GM18870 (cell line): ENCODE measurements at regions not wholly inside any gene's neighbourhood (a gene's known extent, or its start where the extent isn't known, plus 50 kb on each side); places are given as distances from the start of the nearest gene placed in this dataset.
"Not testable (repeated sequence)": the region's sequence is repeated elsewhere in the genome, so short reads cannot be mapped to it uniquely, and the experiment has no call there.

Experiments
- ATAC-seq: cut with Tn5 transposase; IDR thresholded peaks from one replicate; pipeline ENCODE4 v1.9.1; 2021; ENCODE audit warnings: moderate library complexity; ENCODE audit not compliant: unreplicated experiment

DNA sequence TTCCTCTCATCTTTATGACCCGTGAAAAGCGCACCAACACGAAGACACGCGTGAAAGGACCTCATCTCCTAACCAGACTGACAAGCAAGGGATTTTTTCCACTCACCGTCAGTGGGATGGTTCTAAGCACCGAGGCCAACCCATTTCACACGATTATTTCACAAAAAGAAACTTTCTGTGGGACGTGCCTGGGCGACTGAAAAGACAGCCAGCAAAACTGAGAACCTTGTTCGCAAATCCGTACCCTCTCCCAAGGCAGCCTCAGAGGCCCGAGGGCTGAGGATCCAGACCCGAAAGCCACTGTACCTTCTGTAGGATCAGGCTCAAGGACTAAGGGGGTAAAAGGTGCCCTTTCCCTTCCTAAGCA is 84.9 kb upstream of the METTL9 start:
- not testable (repeated sequence) for ATAC-seq

DNA sequence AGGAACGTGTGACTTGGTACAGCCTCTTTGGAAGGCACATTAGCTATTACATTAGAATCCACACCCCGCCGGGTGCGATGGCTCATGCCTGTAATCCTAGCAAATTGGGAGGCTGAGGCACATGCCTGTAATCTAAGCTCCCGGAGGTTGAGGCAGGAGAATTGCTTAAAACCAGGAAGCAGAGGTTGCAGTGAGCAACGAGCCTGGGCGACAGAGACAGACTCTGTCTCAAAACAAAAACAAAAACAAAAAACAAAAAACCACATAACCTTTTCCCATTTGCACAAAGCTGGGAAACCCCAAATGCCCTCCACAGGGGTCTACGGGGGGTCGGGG is 82.7 kb upstream of the METTL9 start:
- ATAC-seq, result not testable (repeated sequence)

DNA sequence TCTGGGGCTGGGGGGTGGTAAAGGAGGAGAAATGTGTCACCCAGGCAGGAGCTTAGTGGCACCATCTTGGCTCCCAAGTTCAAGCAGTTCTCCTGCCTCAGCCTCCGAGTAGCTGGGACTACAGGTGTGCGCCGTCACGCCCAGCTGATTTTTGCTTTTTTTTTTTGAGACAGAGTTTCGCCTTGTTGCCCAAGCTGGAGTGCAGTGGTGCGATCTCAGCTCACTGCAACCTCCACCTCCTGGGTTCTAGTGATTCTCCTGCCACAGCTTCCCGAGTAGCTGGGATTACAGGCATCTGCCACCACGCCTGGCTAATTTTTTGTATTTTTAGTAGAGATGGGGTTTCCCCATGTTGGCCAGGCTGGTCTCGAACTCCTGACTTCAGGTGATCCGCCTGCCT is 82.1 kb upstream of the METTL9 start:
- ATAC-seq, result not testable (repeated sequence)

DNA sequence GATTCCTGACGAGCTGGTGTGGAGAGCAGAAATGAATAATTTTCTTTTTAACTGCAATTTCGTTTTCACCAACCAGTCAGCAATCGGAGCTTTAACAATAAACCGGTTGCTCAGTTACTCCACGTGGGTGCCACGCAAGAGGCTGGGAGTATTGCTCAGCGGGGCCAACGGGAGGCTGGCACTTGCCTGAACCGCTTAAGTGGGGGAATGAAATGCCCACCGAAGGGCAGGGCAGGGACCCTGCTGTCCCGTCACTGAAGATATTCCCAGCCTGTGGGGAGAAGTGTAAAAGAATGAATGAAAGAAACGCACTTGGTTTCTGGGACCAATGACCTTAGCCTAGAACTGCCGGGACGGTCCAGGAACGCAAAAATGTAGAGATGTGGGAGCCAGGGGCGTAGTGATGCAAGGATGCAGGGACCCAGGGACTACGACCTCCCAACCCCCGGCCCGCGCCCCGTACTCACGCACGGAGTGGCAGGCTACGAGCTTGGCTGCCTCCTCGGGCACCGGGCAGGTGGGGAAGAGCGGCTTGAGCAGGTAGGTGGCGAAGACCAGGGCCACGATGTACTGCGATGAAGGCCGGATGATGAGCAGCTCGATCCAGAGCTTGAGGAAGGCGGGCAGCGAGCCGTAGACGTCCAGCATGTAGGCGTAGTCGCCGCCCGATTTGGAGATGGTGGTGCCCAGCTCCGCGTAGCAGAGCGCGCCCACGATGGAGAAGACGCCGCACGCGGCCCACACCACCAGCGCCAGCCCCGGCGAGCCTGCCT is 79.8 kb upstream of the METTL9 start:
- not testable (repeated sequence) for ATAC-seq

DNA sequence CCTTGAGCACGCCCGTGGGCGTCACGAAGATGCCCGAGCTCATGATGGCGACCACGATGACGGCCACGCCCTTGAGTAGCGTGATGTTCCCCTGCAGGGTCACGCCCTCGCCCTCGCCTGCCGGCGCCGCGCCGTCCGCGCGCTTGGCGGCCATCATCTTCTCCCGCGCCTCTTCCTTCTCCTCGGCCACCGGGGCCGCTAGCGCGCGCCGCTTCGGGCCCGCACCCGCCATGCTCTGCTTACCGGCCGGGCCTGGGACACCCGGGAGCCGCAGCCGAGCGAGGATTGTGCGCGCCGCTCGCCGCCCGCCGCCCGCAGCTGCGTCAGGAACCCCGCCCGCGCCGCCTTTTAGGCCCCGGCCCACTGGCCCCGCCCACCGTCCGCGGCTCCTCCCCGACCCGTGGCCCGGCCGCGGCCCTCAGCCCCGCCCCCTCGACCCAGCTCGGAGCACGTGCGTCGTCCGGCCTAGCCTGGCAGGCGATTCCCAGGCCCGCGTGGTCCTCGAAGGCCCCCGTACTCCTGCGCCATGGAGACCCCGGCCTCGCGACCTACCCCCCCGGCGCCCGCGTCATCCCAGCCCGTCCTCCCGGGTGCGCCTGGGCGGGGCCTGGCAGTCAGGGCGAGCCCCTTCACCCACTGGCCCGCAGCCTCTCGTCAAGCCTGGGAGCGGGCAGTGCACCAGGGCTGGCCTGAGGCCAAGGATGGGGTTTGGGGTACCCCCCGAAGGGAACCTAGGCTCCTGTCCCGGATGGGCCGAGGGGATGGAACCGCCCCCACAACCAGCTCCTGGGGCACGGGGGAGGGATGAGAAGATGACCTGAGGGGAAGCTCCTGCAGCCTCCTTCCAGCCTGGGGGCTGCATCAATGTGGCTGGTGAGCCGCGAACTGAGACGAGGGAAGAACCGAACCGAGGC is 79.0 kb upstream of the METTL9 start:
- ATAC-seq, result peak; percentile 41

DNA sequence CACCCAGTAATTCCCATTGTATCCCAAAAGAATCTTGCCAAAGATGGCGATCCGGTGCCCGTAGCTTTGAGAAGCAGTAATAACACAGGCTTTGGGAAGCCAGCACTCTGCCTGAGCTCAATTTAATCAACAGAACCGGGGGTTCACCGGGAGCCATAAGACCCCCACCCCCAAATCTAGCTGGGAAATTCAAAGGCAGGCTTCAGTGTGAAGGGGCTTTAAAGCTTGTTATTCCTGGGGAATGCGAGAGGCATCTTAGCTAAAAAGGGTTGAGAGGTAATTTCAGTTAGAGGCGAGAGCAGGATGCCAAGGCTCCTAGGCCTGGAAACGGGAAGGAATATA is 78.4 kb upstream of the METTL9 start:
- ATAC-seq, result not testable (repeated sequence)

DNA sequence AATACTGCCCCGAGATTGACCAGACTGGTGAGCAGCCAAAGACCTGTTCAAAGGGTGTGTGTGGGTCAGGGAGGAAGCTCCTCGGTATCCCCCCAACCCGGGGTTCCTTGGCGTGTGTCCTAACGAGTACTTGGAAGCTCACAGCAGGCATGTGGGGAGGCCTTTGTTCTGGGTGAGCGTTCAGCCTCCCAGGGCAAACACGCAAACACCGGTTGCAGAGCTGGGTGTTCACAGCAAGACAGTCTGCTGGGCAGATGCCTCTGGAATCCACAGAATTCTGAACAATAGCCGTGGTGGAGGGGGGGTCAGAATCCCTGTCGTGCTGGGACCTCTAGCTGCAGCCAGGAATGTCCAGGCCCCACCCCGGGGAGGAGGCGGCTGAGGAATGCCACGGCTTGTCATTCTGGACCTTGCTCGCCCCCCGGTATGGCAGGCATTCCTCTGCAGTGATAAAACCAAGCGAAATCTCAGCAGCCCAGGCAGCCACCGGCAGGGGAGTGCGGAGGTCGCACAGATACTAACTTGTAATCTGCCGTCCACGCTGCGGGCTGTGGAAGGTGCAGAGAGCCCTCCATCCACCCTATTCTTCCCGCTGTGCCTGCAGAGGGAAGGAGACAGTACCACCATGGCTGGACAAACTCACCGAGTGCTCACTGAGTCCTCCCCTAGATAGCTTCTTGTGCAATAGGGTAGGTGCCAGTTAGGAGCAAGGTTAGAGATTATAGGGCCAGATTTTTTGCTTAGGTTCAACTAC is 77.8 kb upstream of the METTL9 start:
- not testable (repeated sequence) for ATAC-seq

DNA sequence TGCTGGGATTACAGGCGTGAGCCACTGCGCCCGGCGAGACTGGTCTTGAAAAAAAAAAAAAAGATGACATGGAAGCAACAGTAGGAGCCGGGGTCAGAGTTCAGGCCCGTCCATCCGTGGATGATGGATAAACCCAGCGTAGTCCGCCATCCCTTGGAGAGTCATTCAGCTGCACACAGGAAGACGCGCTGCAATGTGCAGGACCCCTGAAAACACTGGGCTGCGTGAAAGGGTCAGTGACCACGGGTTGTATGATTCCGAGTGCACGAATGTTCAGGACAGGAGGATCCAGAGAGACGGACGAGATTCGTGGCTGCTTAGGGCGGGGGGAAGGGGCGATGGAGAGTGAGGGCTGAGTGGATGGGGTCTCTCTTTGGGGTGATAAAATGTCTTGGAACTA is 76.5 kb upstream of the METTL9 start:
- not testable (repeated sequence) for ATAC-seq

DNA sequence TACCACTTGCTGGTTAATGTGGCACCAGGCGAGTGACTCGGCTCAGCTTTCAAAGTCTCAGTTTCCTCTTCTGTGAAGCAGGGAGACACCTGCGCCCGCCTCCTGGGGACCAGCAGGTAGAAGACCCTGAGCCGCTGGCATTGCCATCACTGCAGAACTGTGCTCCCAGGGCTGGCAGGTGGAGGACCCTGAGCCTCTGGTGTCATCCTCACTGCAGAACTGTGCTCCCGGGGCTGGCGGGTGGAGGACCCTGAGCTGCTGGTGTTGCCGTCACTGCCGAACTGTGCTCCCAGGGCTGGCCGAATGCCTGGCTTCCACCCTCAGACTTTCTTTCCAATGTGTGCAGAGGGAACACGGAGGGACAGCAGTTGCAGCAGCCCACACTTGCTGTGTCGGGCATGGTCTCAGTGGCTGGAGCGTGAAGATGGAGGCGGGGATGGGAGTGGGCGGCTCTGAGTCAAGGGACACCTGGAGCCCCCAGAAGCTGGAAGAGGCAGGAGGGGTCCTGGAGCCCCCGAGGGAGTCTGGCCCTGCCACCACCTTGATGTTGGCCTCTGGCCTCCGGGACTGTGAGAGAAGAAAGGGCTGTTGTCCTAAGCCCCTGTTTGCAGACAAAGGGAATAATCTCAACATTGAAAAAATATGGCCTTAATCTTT is 75.8 kb upstream of the METTL9 start:
- no peak for ATAC-seq

DNA sequence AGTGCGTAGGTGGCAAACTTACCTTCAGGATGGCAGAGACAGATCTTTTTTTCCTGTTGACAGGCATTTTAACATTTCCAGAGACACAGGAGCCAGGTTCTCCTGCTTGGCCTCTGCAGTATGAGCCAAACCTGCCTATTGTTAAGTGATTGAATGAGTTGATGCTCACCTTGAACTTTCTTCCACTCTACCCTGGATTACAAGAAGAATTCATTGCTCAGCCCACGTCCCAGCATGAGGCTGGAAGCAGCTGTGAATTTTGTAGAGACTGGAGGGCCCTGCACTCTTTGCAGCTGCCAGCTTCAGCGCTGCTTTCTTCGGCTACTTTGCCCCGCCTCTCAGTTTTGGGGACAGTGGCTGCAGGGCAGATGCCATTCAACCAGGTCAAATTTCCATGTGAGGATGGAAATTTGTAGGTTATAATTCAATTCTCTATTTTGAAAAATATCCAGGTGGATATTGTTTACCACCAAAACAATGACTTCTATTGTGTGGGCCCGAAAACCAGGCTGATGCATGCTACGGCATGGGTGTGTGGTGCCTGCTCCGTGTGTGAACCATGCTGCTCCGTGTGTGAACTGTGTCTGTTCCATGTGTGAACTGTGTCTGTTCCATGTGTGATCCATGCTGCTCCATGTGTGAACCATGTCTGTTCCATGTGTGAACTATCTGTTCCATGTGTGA is 75.2 kb upstream of the METTL9 start:
- no peak for ATAC-seq

DNA sequence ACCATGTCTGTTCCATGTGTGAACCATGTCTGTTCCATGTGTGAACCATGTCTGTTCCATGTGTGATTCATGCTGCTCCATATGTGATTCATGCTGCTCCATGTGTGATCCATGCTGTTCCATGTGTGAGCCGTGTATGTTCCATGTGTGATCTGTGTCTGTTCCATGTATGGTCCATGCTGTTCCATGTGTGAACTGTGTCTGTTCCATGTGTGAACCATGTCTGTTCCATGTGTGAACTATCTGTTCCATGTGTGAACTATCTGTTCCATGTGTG is 74.7 kb upstream of the METTL9 start:
- ATAC-seq, result not testable (repeated sequence)

DNA sequence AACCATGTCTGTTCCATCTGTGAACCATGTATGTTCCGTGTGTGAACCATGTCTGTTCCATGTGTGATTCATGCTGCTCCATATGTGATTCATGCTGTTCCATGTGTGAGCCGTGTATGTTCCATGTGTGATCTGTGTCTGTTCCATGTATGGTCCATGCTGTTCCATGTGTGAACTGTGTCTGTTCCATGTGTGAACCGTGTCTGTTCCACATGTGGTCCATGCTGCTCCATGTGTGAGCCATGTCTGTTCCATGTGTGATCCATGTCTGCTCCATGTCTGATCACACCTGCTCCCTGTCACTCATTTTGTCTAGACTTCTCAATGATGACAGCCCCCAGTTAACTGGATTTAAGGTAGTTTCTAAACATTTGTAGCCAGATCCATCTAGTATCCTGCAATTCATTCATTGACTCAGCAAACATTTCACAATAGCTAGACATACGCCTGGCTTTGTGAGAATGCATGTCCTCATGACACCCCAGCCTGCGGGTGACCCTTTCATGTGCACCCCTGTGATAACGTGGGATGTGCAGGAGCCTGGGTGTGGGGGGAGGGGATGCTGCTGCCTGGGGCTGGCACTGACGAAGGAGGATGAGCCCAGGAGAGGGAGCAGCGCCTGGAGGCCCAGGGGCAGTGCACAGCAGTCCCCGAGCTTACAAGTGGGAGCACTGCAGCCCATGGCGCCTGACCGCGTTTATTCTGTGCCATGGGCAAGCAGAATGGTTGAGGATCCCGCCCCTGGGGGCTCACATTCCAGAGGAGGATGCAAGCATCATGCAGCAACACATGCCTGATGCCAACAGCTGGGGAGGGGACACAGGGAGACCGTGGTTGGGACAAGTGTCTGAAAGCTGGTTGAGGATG is 74.1 kb upstream of the METTL9 start:
- not testable (repeated sequence) for ATAC-seq

DNA sequence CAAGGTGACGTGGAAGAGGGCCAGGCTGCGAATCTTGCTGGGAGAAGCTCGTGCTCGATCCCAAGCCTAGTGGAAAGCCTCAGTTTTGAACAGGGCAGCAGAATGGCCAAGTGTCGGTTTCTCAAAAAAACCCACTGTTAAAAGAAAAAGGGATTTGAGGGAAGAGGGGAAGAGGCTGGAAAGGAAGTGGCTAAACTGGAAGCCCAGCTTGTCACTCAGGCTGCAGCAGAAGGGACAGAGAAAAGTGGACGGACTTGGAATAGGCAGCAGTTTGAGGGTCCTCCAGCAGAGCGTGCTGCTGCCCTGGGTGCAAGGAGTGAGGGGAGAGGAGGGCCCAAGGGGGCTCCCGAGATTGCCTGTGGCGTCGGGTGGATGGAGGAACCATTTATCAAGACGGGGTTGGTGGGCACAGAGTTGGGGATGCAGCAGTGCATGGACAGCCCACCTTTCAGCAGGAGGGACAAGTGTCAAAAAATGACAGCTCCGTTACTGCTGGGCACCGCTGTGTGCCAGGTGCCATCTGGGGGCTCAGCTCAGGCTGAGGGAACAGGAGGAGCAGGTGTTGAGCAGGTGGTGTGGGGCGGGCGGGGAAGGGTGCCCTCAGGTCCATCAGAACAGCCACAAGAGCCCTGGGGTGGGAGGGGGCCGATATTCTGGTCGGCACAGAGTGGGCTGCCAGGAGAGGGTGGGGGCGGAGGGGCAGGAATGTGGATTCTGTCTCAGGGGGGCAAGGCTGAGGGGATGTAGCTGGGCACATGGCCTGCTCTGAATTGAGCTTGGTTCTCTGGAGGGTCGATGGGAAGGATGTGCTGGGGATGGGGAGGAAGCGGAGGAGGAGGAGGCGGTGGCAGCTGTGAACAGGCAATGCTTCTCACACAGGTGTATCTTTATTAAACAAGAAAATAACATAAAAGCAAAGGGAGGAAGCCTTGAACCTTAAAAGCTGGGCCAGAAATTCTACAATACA is 73.1 kb upstream of the METTL9 start:
- not testable (repeated sequence) for ATAC-seq

DNA sequence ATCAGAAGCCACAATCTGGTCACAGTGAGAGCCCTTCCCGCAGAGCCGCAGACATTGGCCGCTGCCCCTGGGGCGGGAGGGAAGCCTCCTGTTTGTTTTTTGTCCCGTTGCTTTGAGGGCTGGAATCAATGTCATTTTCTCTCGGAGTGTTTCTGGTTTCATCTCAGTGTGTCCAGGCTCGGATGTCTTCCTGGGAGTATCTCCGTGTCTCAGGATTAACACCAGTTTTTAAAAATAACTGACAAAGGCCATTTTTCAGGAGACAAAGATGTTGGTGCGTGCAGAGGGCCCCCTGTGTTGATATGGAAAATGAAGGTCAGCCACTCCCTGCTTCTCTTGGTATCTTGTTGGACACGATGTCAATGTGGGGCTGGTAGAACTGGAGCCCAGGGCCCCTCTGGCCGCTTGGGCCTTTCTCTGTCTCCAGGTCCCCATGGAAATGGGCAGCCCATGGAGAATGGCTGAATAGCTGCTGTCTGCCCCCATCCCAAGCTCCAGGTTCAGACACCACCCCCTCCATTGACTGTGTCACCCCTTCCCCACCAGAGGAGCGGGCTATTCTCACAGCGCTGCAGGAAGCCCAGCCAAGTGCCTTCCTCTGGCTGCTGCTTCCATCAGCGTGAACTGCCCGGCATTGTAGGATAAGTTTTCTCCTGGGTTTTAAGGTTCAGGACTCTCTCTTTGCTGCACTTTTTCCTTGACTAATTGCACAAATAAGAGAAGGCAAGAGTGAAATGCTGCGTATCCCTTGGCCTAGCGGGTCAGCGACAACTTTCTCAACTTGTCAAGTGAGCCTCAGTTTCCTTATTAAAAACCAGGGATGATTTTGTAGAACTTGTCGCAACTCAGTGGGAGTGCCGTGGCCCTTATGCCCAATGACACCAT is 72.2 kb upstream of the METTL9 start:
- no peak for ATAC-seq

DNA sequence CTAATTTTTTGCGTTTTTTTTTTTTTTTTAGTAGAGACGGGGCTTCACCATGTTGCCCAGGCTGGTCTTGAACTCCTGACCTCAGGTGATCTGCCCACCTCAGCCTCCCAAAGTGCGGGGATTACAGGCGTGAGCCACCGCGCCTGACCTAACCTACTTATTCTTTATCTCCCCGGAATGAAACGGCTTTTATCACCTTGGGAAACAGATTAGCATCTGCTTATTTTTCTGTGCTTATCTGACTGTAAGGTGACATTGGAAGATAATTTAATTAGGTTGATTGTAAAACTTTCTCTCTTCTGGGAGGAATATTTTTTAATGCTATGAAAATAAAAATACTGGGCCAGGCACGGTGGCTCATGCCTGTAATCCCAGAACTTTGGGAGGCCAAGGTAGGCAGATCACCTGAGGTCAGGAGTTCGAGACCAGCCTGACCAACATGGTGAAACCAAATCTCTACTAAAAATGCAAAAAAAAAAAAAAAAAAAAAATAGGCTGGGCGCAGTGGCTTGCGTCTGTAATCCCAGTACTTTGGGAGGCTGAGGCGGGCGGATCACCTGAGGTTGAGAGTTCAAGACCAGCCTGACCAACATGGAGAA is 70.2 kb upstream of the METTL9 start:
- not testable (repeated sequence) for ATAC-seq

DNA sequence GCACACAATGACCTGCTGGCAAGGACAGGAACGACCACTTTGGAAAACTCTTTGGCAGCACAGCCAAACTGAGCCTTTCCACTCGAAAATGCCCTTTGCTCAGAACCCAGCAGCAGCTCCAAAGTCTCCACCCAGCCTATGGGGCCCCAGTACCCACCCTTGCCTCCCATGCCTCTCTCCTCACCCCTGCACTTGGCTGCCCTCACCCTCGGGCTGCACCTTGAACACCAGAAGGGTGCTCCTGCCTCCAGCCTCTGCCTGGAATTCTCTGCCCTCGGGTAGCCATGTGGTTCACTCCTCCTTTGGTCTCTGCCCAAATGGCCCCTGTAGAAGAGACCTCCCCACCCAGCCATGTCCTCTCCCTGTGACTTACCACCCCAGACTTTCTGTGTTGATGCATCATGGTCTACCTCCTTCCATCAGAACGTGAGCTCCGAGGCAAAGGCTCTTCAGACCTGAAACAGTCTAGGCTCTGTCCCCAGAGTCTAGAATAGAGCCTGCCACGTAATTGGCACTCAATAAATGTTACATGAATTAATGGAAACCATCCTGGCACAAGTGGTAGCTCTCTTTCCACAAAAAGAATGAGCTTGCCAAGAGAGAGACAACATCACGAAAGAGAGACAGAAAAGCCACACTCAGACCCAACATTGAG is 68.5 kb upstream of the METTL9 start:
- not testable (repeated sequence) for ATAC-seq

DNA sequence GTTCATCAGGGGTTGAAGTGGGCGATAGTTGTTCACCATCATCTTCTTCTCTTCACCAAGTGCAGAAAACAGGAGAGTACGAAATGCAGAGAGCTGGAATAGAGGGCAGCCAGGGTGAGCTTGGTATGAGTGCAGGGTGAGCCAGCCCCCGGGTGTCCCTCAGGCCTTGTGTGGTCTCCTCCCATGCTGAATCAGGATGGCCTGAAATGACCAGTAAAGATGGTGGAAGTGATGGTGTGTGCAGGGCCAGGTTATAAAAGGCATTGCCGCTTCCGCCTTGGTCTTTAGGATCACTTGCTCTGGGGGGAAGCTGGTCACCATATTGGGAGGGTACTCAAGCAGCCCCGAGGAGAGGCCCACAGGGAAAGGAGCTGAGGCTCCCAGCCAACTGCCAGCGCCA is 66.4 kb upstream of the METTL9 start:
- ATAC-seq, result not testable (repeated sequence)
